MM.1S (cell line): ENCODE measurements at regions not wholly inside any gene's neighbourhood (a gene's known extent, or its start where the extent isn't known, plus 50 kb on each side); places are given as distances from the start of the nearest gene placed in this dataset.

Source experiments
- DNase-seq: peaks from one replicate; pipeline ENCODE4 v3.0.0-alpha.2; 2015
- H2AFZ ChIP-seq: fragments of 300-600 bp; sonication (generic); 2 replicates; pipeline ENCODE4 v1.6.0; 2016; ENCODE audit warnings: antibody characterized with exemption, low read length
- H3F3A ChIP-seq: fragments of 300-600 bp; sonication (generic); 2 replicates; pipeline ENCODE4 v1.6.1; 2016; ENCODE audit warnings: mild to moderate bottlenecking, antibody characterized with exemption, low read length, moderate library complexity, mixed read lengths; ENCODE audit not compliant: insufficient read depth
- H3K27ac ChIP-seq: fragments of 300-600 bp; sonication (generic); 2 replicates; pipeline ENCODE4 v1.5.1; 2016; ENCODE audit warnings: mild to moderate bottlenecking, low read length
- H3K27me3 ChIP-seq: fragments of 300-600 bp; sonication (generic); replicated peaks from 2 replicates; pipeline ENCODE4 v1.6.0; 2016; ENCODE audit warnings: low read length; ENCODE audit not compliant: insufficient read depth
- H3K36me3 ChIP-seq: fragments of 300-600 bp; sonication (generic); replicated peaks from 2 replicates; pipeline ENCODE4 v1.6.1; 2016; ENCODE audit warnings: mild to moderate bottlenecking, low read length, mixed read lengths; ENCODE audit not compliant: insufficient read depth
- H3K4me1 ChIP-seq: fragments of 300-600 bp; sonication (generic); 2 replicates; pipeline ENCODE4 v1.6.1; 2016; ENCODE audit warnings: low read length, mixed read lengths
- H3K4me2 ChIP-seq: fragments of 300-600 bp; sonication (generic); 2 replicates; pipeline ENCODE4 v1.6.0; 2016; ENCODE audit warnings: low read depth, low read length
- H3K4me3 ChIP-seq: fragments of 300-600 bp; sonication (generic); 2 replicates; pipeline ENCODE4 v1.5.1; 2016; ENCODE audit warnings: low read length, mixed read lengths
- H3K79me2 ChIP-seq: fragments of 300-600 bp; sonication (generic); 2 replicates; pipeline ENCODE4 v1.6.1; 2016; ENCODE audit warnings: mixed run types, low read length, mixed read lengths
- H3K9ac ChIP-seq: fragments of 300-600 bp; sonication (generic); 2 replicates; pipeline ENCODE4 v1.6.1; 2016; ENCODE audit warnings: low read length, mixed read lengths
- H3K9me2 ChIP-seq: fragments of 300-600 bp; sonication (generic); replicated peaks from 2 replicates; pipeline ENCODE4 v1.6.1; 2016; ENCODE audit warnings: mild to moderate bottlenecking, low read length, mixed read lengths; ENCODE audit not compliant: insufficient read depth
- H3K9me3 ChIP-seq: fragments of 300-600 bp; sonication (generic); replicated peaks from 2 replicates; pipeline ENCODE4 v1.6.1; 2016; ENCODE audit warnings: mild to moderate bottlenecking, low read length, mixed read lengths; ENCODE audit not compliant: insufficient read depth
- H4K20me1 ChIP-seq: fragments of 300-600 bp; sonication (generic); 2 replicates; pipeline ENCODE4 v1.6.1; 2016; ENCODE audit warnings: mild to moderate bottlenecking, low read length, moderate library complexity, mixed read lengths; ENCODE audit not compliant: insufficient read depth
- CTCF ChIP-seq: fragments of 300-600 bp; sonication (generic); IDR thresholded peaks from 2 replicates; pipeline ENCODE4 v1.5.1; 2016; ENCODE audit warnings: antibody characterized with exemption, low read length, mixed read lengths
- EZH2 ChIP-seq: fragments of 300-600 bp; sonication (generic); optimal IDR thresholded peaks from 2 replicates; pipeline ENCODE3; 2017; ENCODE audit warnings: low read depth, mild to moderate bottlenecking, antibody characterized with exemption, low read length, mixed read lengths
- EZH2phosphoT487 ChIP-seq: fragments of 300-600 bp; sonication (generic); IDR thresholded peaks from 2 replicates; pipeline ENCODE4 v1.6.1; 2018; ENCODE audit warnings: antibody characterized with exemption, low read length

GRCh38 chr1:17957588-17958267 lies 149.9 kb upstream of the IGSF21 start:
- Histone ChIP-seq H4K20me1 (no peaks in the 10 kb centered on the region), H3K9me3 (no peaks in the 10 kb centered on the region), H3K27me3 (peaks cover 89% of the 10 kb centered on the region), H3K9me2 (no peaks in the 10 kb centered on the region), H3F3A (no peaks in the 10 kb centered on the region), H3K79me2 (no peaks in the 10 kb centered on the region), H3K27ac (no peak overlapping the region), H3K4me1 (no peaks in the 10 kb centered on the region), H2AFZ (no peak overlapping the region), H3K9ac (no peak overlapping the region), H3K4me2 (no peak overlapping the region), H3K4me3 (no peak overlapping the region), H3K36me3 (no peaks in the 10 kb centered on the region)
- no peak for TF ChIP-seq EZH2
- no peak for TF ChIP-seq CTCF
- TF ChIP-seq EZH2phosphoT487 = no peak
- DNase-seq = no peak

DNA sequence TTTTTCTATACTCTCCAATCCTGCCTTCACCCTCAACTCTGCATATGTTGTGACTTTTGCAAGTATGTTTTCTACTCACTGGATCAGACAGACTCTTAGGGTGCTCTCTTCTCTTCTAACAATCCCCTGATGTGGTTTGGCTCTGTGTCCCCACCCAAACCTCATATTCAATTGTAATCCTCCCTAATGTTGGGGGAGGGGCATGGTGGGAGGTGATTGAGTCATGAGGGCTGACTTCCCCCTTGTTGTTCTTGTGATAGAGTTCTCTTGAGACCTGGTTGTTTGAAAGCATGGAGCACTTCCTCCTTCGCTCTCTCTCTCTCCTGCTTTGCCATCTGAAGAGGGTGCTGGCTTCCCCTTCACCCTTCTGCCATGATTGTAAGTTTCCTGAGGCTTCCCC lies 148.9 kb upstream of the IGSF21 start:
- no peak overlapping the region for H2AFZ ChIP-seq

GRCh38 chr1:17963513-17963912 lies 144.1 kb upstream of the IGSF21 start:
- no peaks in the 10 kb centered on the region for H3K9me2 ChIP-seq
- peaks cover 86% of the 10 kb centered on the region for H3K27me3 ChIP-seq
- H3F3A ChIP-seq = no peaks in the 10 kb centered on the region
- no peak for TF ChIP-seq EZH2
- TF ChIP-seq CTCF = no peak
- no peak for TF ChIP-seq EZH2phosphoT487
- no peak overlapping the region for H3K4me2 ChIP-seq
- no peak overlapping the region for H3K27ac ChIP-seq
- H2AFZ ChIP-seq = no peak overlapping the region
- H3K79me2 ChIP-seq = no peaks in the 10 kb centered on the region
- H3K4me3 ChIP-seq = no peak overlapping the region
- H4K20me1 ChIP-seq = no peaks in the 10 kb centered on the region
- H3K9me3 ChIP-seq = no peaks in the 10 kb centered on the region
- no peaks in the 10 kb centered on the region for H3K36me3 ChIP-seq
- no peaks in the 10 kb centered on the region for H3K4me1 ChIP-seq
- no peak for DNase-seq
- no peak overlapping the region for H3K9ac ChIP-seq

More for the DNA sequence above, 148.9 kb upstream of the IGSF21 start:
- no peaks in the 10 kb centered on the region for H3F3A ChIP-seq
- no peak for DNase-seq
- no peak overlapping the region for H3K4me3 ChIP-seq
- H3K36me3 ChIP-seq = no peaks in the 10 kb centered on the region
- H4K20me1 ChIP-seq = no peaks in the 10 kb centered on the region
- no peaks in the 10 kb centered on the region for H3K9me3 ChIP-seq
- H3K79me2 ChIP-seq = no peaks in the 10 kb centered on the region
- no peaks in the 10 kb centered on the region for H3K4me1 ChIP-seq
- H3K4me2 ChIP-seq = no peak overlapping the region
- H3K27me3 ChIP-seq = peaks cover 90% of the 10 kb centered on the region
- TF ChIP-seq EZH2phosphoT487 = no peak
- no peak for TF ChIP-seq EZH2
- no peak for TF ChIP-seq CTCF
- no peak overlapping the region for H3K9ac ChIP-seq
- H3K9me2 ChIP-seq = no peaks in the 10 kb centered on the region
- H3K27ac ChIP-seq = no peak overlapping the region
